Motor neuron (in vitro differentiated cells): ENCODE measurements at regions not wholly inside any gene's neighbourhood (a gene's known extent, or its start where the extent isn't known, plus 50 kb on each side); places are given as distances from the start of the nearest gene placed in this dataset.

ENCODE experiments used
- ATAC-seq, 8 experiments: fragments of 200-7000 bp; cut with Tn5 transposase; replicated peaks in 6 of 8; 2 replicates each; pipeline ENCODE4 v1.8.0; 2021; ENCODE audit warnings: mild to moderate bottlenecking in 8 of 8, moderate library complexity in 8 of 8
- H3K27ac ChIP-seq, 2 donors: fragments of 250-450 bp; sonication (Bioruptor Pico); 2 replicates each; pipeline ENCODE4 v1.9.0; 2021; ENCODE audit warnings: antibody characterized with exemption in 2 of 2, mild to moderate bottlenecking in 2 of 2, moderate library complexity in 1 of 2
- H3K4me1 ChIP-seq, 2 donors: fragments of 250-450 bp; sonication (Bioruptor Pico); replicated peaks in 1 of 2; 2 replicates each; pipeline ENCODE4 v1.6.1; 2021; ENCODE audit warnings: antibody characterized with exemption in 2 of 2, mild to moderate bottlenecking in 2 of 2, moderate library complexity in 1 of 2
- H3K4me3 ChIP-seq, 5 donors: fragments of 250-450 bp; sonication (Bioruptor Pico); 2 replicates each; pipeline ENCODE4 v1.9.0; 2021; ENCODE audit warnings: antibody characterized with exemption in 5 of 5, mild to moderate bottlenecking in 5 of 5, moderate library complexity in 4 of 5
- WGBS, 10 experiments: fragments of 450-650 bp; shearing (Covaris generic); methylation state at CpG; one replicate each; pipeline ENCODE4 v1.0.0; 2022; 5-methylcytosine and 5-hydroxymethylcytosine counted together
- in situ Hi-C, 9 experiments: fragments of 400-800 bp; cut with MboI; loops; one replicate each; pipeline ENCODE4 v1.15.0; 2021; ENCODE audit warnings: low sequenced_read_pairs in 9 of 9, low pct_unique_long_range_greater_than_20kb in 2 of 9; ENCODE audit not compliant: unreplicated experiment in 9 of 9

DNA sequence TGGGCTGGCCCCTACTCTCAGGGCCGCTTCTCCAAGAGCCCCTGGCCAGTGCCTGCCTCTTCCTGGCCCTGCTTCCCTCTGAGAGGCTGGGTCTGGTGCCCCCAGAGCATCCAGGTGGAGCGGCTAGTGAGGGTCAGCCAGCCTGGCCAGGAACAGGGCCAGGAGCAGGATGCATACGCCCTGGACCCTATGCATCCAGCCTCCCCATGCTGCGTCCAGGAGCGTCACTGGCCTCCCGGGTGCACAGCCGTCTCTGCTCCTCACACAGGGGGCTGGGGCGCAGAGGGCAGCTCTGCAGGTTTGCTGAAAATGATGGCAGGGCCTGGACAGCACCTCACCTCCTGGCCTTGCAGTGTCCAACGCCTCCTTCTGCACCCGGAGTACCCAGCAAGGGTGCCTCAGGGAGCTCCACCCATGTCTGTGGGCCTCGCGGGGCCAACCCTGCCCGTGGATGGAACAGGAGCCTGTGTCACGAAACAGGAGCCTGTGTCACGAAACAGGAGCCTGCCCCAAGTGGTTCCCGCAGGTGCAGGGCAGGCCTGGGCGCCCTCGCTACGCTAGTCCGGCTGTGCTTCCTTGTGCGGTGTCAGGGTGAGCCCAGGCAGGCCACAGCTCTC lies 246.2 kb upstream of the PPP2R2D start:
- Histone ChIP-seq H3K4me3 (no peak overlapping the region), H3K27ac (no peak overlapping the region), H3K4me1 (peaks cover 27 to 31% of the 10 kb centered on the region in 2 donors)
- peak in 2 of 8 experiments; percentile 7 to 18 for ATAC-seq
- in situ Hi-C loops: no loop called here
- WGBS, 10 experiments: 0 to 100% (median 79%) methylated on average over 1 to 7 of the region's 21 CpGs; no CpG with 5 or more reads in 6 of the 10 experiments

DNA sequence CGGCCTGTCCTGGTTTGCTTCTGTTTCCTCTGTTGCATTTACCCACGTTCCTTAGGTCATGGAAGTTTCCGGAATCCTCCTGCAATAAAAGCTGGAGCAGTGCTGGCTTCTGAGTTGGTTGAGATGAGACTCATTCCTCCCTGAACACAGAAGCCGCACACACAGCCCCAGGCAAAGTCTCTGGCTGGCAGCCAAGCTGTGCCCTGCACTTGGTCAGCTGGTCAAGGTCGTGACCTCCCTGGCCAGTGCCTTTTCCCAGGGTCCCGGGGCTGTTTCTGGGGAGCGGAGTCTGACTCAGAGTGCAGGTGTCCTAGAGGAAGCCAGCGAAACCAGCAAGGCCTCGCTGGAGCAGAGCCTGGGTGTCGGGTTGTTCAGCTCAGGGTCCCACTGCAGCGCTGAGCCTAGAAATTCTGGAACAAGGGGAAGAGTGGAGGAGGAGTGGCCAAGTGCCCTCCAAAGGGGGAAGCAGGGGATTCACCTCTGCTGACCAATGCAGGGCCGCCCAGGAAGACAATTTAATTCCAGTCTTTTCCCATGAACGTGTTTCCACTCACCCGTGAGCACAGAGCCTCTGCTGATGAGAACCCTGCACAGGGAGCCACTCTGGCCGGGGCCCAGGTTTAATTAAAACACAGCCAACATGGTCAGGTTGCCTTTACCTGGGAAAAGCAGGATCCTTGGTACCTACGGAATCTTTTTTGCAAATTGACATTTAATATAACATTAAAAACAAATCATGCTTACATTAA lies 245.5 kb upstream of the PPP2R2D start:
- Histone ChIP-seq H3K4me3 (no peak overlapping the region), H3K4me1 (peaks cover 27 to 31% of the 10 kb centered on the region in 2 donors), H3K27ac (no peak overlapping the region)
- peak in 5 of 8 experiments; percentile 13 to 60 (median 31) for ATAC-seq
- in situ Hi-C loops: no loop called here
- WGBS, 10 experiments: 22 to 100% (median 67%) methylated on average over 1 to 8 of the region's 16 CpGs

DNA sequence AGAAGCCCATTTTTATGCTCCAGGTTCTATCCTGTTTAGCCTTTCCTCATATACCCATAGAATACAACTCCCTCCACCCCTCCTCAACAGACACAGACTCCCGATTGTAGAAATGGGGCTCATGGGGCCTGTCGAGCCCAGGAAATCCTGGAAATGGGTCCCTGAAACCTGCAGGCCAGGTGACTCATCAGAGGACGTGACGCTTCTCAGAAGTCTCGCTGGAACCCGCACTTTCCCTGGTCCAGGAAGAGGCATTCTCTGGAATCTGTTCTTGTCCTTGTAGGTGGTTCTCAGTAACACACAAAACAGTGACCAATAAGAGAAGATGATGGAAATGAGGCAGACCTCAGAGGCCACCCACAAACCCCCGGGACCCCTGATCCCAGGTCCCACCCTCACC lies 244.8 kb upstream of the PPP2R2D start:
- H3K4me1 ChIP-seq: peaks cover 27 to 31% of the 10 kb centered on the region in 2 donors
- in situ Hi-C loops: no loop called here
- no peak overlapping the region for H3K4me3 ChIP-seq
- H3K27ac ChIP-seq: no peak overlapping the region
- ATAC-seq: no peak
- WGBS, 10 experiments: 10 to 93% (median 52%) methylated on average over 2 to 6 of the region's 7 CpGs; no CpG with 5 or more reads in 2 of the 10 experiments

DNA sequence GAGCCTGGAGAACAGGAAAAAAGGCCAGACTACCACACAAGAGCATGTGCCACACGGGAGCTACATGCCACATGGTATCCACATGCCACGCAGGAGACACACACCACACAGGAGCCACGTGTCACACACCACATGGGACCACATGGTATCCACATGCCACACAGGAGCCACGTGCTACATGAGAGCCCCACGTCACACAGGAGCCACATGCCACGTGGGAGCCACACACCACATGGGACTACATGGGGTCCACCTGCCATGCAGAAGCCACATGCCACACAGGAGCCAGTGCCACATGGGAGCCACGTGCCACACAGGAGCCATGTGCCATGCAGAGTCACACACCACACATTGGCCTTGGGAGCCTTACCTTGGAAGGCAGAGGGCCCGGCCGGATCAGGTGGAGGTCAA lies 244.4 kb upstream of the PPP2R2D start:
- Histone ChIP-seq H3K27ac (no peak overlapping the region), H3K4me3 (no peak overlapping the region), H3K4me1 (peaks cover 23 to 27% of the 10 kb centered on the region in 2 donors)
- ATAC-seq: no peak
- in situ Hi-C loops: no loop called here
- 0 to 100% (median 48%) methylated on average over 1 to 3 of the region's 9 CpGs; no CpG with 5 or more reads in 6 of the 10 experiments for WGBS, 10 experiments

DNA sequence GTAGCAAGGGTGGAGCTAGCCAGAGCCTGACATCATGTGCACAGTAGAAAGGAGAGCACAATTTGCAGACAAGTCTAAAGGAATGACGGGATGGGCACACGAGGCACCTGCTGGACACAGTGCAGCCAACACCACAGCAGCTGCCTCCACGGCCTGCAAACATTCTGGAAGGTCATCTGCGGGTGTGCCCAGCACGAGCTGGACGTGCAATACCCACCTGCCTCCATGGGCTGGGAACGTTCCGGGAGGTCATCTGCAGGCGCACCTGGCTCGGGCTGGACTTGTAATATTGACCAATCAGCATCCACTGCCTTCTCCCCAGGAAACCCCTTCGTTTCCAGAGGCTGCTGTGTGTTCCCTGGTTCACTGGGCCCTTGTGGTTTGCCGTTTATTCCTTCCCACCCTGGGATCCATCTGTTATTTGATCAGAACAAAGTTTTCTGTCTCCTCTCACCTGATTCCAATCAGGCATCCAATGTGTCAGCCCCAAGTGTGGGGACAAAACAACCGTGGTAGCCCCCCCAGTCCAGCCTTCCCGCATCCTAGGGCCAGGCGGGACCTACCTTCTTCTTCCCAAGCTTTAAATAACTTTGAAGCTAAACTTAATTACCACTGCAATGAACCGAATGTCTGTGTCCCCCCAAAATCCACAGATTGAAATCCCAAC lies 243.4 kb upstream of the PPP2R2D start:
- in situ Hi-C loops: no loop called here
- no peak overlapping the region for H3K27ac ChIP-seq
- WGBS, 10 experiments: 14 to 100% (median 79%) methylated on average over 1 to 7 of the region's 16 CpGs; no CpG with 5 or more reads in 2 of the 10 experiments
- no peak for ATAC-seq
- H3K4me3 ChIP-seq: no peak overlapping the region
- H3K4me1 ChIP-seq: peaks cover 13 to 17% of the 10 kb centered on the region in 2 donors

GRCh38 chr10:131657985-131658330 lies 242.8 kb upstream of the PPP2R2D start:
- H3K27ac ChIP-seq: no peak overlapping the region
- H3K4me3 ChIP-seq: no peak overlapping the region
- H3K4me1 ChIP-seq: peaks cover 8 to 12% of the 10 kb centered on the region in 2 donors
- WGBS, 10 experiments: 0 to 93% (median 39%) methylated on average over 1 to 5 of the region's 9 CpGs; no CpG with 5 or more reads in 5 of the 10 experiments
- ATAC-seq: no peak
- in situ Hi-C loops: no loop called here

DNA sequence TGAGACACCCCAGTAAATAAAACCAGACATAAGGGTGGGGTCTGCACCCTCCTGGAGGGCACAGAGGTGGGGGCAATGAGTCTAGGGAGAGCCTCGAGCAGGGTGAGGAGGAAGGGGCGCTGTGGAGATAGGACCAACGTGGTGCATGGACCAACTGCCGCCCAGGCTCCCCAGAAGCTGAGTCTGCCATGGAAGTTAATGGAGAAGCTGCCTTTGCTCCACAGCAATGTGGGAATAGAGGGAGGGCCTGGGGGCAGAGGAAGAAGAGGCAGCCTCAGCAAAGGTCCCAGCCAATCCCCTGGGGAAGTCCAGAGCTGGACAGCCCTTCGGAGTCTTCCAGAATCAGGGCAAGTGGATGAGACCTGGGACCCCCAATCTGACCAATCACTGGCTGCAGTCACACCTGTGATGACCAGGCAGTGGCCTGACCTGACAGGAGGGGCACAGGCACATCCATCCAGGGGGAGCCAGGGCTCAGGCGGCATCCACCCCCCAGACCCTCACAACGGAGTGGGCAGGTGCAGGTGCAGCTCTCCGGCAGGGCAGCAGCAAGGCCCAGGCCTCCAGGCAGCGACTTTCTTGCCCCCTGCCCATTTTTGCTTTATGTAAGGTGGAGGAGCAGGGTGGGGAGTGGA lies 242.2 kb upstream of the PPP2R2D start:
- no peak overlapping the region for H3K4me3 ChIP-seq
- no peak for ATAC-seq
- no peak overlapping the region for H3K27ac ChIP-seq
- in situ Hi-C loops: no loop called here
- peaks cover 6 to 11% of the 10 kb centered on the region in 2 donors for H3K4me1 ChIP-seq
- WGBS, 10 experiments: 0 to 91% (median 78%) methylated on average over 2 to 4 of the region's 9 CpGs; no CpG with 5 or more reads in 6 of the 10 experiments

- no peak for ATAC-seq
- H3K4me3 ChIP-seq: no peak overlapping the region
- H3K27ac ChIP-seq: no peak overlapping the region
- 0 to 88% (median 48%) methylated on average over 1 to 5 of the region's 9 CpGs; no CpG with 5 or more reads in 2 of the 10 experiments for WGBS, 10 experiments
- H3K4me1 ChIP-seq: peaks cover under 1 to 1% of the 10 kb centered on the region in 2 donors
- in situ Hi-C loops: no loop called here
These were observed 240.4 kb upstream of the PPP2R2D start for GRCh38 chr10:131660427-131660826.

DNA sequence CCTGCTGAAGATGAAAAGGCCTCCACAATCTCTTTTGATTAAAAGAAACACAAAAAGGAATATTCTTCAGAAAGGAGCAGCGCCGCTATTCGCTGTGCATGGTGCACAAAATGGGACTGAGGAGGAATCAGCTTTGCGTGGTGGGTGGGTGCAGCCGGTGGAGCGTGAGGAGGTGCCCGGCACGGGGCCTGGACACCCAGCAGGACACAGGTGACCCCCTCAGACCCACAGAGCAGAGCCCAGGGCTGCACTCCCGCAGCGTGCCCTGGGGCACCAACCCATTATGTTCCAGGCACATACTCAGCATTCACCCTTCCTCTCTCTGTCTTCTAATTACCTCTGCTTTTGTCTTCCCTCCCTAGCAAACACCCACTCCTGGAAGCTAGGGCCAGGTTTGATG lies 238.0 kb upstream of the PPP2R2D start:
- 11 to 92% (median 72%) methylated on average over 2 to 10 of the region's 10 CpGs; no CpG with 5 or more reads in 3 of the 10 experiments for WGBS, 10 experiments
- in situ Hi-C loops: no loop called here
- Histone ChIP-seq H3K4me1 (no peaks in the 10 kb centered on the region), H3K4me3 (no peak overlapping the region), H3K27ac (no peak overlapping the region)
- no peak for ATAC-seq

GRCh38 chr10:131663351-131663750 lies 237.5 kb upstream of the PPP2R2D start:
- 0 to 82% (median 0%) methylated on average over 1 to 3 of the region's 4 CpGs; no CpG with 5 or more reads in 7 of the 10 experiments for WGBS, 10 experiments
- in situ Hi-C loops: no loop called here
- ATAC-seq: peak in 1 of 8 experiments; percentile 16

DNA sequence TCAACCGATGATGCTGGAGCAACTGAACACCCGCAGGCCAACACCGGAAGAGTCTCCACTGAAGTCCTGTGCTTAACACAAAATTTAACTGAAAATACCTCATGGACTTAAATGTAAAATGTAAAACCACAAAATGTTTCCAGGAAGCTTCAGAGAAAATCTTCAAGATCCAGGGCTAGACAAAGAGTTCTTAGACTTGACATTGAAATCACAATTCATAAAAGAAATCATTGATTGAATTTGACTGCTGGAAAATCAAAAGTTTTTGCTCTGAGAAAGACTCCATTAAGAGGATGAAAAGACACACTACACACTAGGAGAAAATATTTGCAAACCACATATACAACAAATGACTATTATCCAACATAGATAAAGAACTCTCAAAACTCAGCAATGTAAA lies 234.7 kb upstream of the PPP2R2D start:
- H3K27ac ChIP-seq: no peak overlapping the region
- ATAC-seq: no peak
- WGBS, 10 experiments: 12 to 100% (median 68%) methylated on average over 1 to 3 of the region's 3 CpGs
- H3K4me3 ChIP-seq: no peak overlapping the region
- H3K4me1 ChIP-seq: no peaks in the 10 kb centered on the region
- in situ Hi-C loops: no loop called here

More at GRCh38 chr10:131663351-131663750, 237.5 kb upstream of the PPP2R2D start:
- H3K4me1 ChIP-seq: no peaks in the 10 kb centered on the region
- no peak overlapping the region for H3K4me3 ChIP-seq
- H3K27ac ChIP-seq: no peak overlapping the region

DNA sequence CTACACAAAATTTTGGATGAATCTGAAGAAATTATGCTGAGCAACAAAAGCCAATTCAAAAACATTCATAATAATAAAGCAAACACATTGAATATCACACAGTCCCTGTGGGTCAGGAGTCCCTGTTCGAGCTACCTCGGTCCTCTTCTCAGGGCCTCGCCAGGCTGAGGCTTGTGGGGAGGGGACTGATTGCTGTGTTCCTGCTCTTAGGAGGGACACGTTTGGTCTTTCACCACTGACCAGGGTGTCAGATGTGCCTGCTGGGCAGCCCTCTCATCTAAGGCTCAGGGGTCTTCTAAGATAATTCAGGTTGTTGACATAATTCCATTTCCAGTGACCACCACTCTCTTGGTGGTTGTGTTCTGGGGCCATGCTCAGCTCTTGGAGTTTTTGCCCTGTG lies 233.8 kb upstream of the PPP2R2D start:
- in situ Hi-C loops: no loop called here
- H3K27ac ChIP-seq: no peak overlapping the region
- H3K4me3 ChIP-seq: no peak overlapping the region
- WGBS, 10 experiments: 95 to 100% methylated on average over 1 to 3 of the region's 4 CpGs; no CpG with 5 or more reads in 8 of the 10 experiments
- no peaks in the 10 kb centered on the region for H3K4me1 ChIP-seq
- no peak for ATAC-seq

DNA sequence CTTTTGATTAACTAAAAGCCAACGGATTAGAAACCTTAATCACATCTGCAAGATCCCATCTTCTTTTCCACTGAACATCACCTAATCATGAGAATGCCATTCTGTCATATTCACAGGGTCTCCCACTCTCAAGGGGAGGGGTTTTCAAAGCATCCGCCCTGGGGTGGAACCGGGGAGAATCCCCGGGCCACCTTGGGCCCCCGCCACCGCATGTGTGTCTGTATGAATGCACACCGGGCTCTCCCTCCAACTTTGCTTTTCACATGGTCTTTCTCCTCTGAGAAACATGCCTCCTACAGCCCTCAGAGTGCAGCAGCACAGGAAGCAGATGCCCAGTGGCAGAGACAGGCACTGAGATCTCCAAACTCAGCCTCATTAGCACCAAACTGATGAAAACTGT lies 233.2 kb upstream of the PPP2R2D start:
- 0 to 73% (median 26%) methylated on average over 1 to 6 of the region's 7 CpGs; no CpG with 5 or more reads in 6 of the 10 experiments for WGBS, 10 experiments
- H3K4me3 ChIP-seq: no peak overlapping the region
- H3K4me1 ChIP-seq: no peaks in the 10 kb centered on the region
- in situ Hi-C loops: no loop called here
- no peak overlapping the region for H3K27ac ChIP-seq
- ATAC-seq: no peak
